ENCODE measurements at regions not wholly inside any gene's neighbourhood (a gene's known extent, or its start where the extent isn't known, plus 50 kb on each side); places are given as distances from the start of the nearest gene placed in this dataset.

- no peak overlapping the region for H3K27ac ChIP-seq (replicated peaks)
- TF ChIP-seq REST (IDR thresholded peaks at IDR 0.05; ENCODE audit: insufficient replicate concordance, low read depth) (no peak), POLR2AphosphoS5 (IDR thresholded peaks at IDR 0.05; ENCODE audit: low read depth) (no peak), SPI1 (IDR thresholded peaks at IDR 0.05; ENCODE audit: borderline replicate concordance, low read depth) (no peak), GABPA (IDR thresholded peaks at IDR 0.05; ENCODE audit: low read depth) (no peak)
- DNase-seq (ENCODE audit: low read depth in 1 of 2, low spot score in 1 of 2) = no peak
- no peaks in the 10 kb centered on the region for H3K27me3 ChIP-seq (ENCODE audit: insufficient read depth, poor library complexity, severe bottlenecking)
- no peak overlapping the region for H3K4me3 ChIP-seq (replicated peaks; ENCODE audit: insufficient read depth, low read length)
These were observed 335.4 kb downstream of the MAN2A1 start for GRCh38 chr5:110025160-110025559.

DNA sequence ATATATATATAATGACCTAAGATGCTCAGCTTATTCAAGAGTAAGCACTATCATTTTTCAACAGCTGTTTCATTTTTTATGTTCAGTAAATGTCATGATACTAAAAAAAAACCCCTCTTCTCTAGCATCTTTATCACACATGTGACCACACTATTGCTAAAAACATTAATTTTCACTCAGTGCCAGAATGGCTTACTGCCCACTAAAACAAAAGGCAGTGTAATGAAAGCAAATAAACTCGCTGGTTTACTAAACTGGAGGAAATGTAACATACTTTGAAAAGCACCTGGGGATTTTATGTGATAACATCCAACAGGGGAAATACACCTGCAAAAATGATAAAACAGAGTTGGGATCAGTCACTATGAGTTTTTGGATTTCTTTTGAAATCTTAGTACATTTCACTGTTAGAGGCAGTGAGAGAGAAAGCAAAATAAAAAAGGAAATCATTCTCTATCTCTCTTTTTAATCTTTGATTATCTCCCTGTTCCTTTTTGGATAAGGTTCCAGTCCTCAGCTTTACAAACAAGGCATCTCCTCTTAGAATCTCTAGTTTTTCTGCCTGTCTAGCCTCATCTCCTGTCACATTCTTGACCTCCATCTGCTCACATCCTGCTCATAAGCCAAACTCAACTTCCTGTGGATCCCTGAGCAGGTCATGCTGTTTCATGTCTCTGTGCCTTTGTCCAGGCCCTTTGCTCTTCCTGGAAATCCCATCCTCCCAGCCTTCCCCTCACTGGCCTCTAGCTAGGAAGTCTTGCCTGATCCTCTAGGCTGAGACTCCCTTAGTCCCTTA lies 338.0 kb downstream of the MAN2A1 start:
- DNase-seq (ENCODE audit: low read depth in 1 of 2, low spot score in 1 of 2) = no peak
- no peak overlapping the region for H3K27ac ChIP-seq (replicated peaks)
- no peak overlapping the region for H3K4me3 ChIP-seq (replicated peaks; ENCODE audit: insufficient read depth, low read length)
- H3K27me3 ChIP-seq (ENCODE audit: insufficient read depth, poor library complexity, severe bottlenecking) = no peaks in the 10 kb centered on the region
- no peak for TF ChIP-seq POLR2AphosphoS5 (IDR thresholded peaks at IDR 0.05; ENCODE audit: low read depth)

DNA sequence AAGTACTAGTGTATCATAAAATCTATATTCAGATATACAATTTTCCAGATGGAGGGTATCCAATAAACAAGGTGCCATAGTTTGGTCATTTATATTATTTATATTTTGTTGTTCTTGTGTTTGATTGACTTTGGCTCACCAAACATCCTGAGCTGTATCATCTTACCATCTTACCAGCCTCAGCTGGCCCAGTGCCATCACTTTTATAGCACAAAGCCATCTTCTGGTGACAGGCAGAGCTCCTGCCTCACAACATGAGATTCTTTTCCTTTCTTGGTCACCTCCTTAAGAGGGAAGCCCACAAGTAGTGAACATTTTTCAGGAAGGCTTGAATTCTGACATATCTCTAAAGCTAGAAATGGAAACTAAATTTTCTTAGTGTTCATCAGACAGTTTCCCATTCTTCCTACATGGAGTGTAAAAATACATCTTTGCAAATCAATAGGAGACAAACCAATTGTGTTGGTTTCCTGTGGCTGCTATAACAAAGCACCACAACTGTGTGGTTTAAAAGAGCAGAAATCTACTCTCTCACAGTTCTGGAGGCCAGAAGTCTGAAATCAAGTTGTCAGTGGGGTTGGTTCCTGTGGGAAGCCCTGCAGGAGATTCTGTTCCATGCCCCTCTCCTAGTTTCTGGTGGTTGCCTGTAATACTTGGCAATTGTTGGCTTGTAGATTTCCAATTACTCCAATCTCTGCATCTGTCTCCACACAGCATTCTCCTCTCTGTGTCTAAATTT lies 341.8 kb downstream of the MAN2A1 start:
- no peak for TF ChIP-seq GABPA (IDR thresholded peaks at IDR 0.05; ENCODE audit: low read depth)
- no peak for TF ChIP-seq POLR2AphosphoS5 (IDR thresholded peaks at IDR 0.05; ENCODE audit: low read depth)
- no peak for TF ChIP-seq SPI1 (IDR thresholded peaks at IDR 0.05; ENCODE audit: borderline replicate concordance, low read depth)
- no peak for TF ChIP-seq REST (IDR thresholded peaks at IDR 0.05; ENCODE audit: insufficient replicate concordance, low read depth)
- TF ChIP-seq CTCF (IDR thresholded peaks at IDR 0.05; ENCODE audit: insufficient read depth, low read length) = no peak
- DNase-seq (ENCODE audit: low read depth in 1 of 2, low spot score in 1 of 2) = no peak
- H3K27ac ChIP-seq (replicated peaks) = no peak overlapping the region
- H3K27me3 ChIP-seq (ENCODE audit: insufficient read depth, poor library complexity, severe bottlenecking) = no peaks in the 10 kb centered on the region
- no peak overlapping the region for H3K4me3 ChIP-seq (replicated peaks; ENCODE audit: insufficient read depth, low read length)

DNA sequence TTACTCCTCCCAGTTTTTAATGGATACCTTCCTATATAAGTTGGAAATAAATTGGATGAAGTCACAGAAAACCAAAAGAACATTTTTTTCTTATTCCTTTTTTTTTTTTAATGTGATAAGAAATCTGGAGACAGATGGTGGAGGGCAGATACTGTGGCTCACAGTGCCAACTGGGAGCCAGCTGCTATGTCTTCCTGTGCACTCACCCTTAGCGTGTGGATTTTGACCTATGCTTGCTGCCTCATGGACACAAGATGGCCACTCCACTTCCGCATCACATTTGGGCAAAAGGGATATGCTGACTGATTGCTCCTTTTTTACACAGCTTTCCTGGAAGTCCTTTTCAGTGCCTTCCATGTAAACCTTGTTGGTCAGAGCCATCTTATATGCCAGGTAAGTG lies 342.6 kb downstream of the MAN2A1 start:
- DNase-seq (ENCODE audit: low read depth in 1 of 2, low spot score in 1 of 2) = no peak
- no peak overlapping the region for H3K27ac ChIP-seq (replicated peaks)
- no peak overlapping the region for H3K4me3 ChIP-seq (replicated peaks; ENCODE audit: insufficient read depth, low read length)
- no peak for TF ChIP-seq REST (IDR thresholded peaks at IDR 0.05; ENCODE audit: insufficient replicate concordance, low read depth)
- TF ChIP-seq POLR2AphosphoS5 (IDR thresholded peaks at IDR 0.05; ENCODE audit: low read depth) = no peak
- TF ChIP-seq CTCF (IDR thresholded peaks at IDR 0.05; ENCODE audit: insufficient read depth, low read length) = no peak
- TF ChIP-seq SPI1 (IDR thresholded peaks at IDR 0.05; ENCODE audit: borderline replicate concordance, low read depth) = no peak
- no peak for TF ChIP-seq GABPA (IDR thresholded peaks at IDR 0.05; ENCODE audit: low read depth)
- no peaks in the 10 kb centered on the region for H3K27me3 ChIP-seq (ENCODE audit: insufficient read depth, poor library complexity, severe bottlenecking)
